NCI-H1092 (cell line): ENCODE measurements at regions not wholly inside any gene's neighbourhood (a gene's known extent, or its start where the extent isn't known, plus 50 kb on each side); places are given as distances from the start of the nearest gene placed in this dataset.
"Not testable (repeated sequence)": the region's sequence is repeated elsewhere in the genome, so short reads cannot be mapped to it uniquely, and the experiment has no call there.

Experiments
- DNase-seq: peaks from one replicate; lab custom pipeline; 2025; lab: John Stamatoyannopoulos, UW

DNA sequence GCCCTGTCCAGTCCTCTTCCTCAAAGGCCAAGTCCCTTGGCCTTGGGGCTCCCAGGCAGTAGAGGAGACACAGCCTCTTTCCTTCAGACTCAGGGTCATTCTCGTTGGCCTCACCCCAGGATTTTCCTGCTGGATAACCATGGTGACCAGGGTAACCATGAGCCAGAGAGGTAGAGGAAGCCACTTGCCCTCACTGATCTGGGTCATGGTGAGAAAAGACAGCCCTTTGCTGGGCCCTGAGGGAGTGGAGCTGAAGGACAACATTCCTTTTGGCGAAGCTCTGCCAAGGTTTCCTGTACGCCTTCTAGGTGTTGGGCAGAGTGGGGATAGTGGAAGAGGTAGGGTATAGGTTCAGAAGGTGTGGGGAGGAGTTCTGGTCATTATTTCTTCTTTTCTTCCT lies 53.1 kb upstream of the WNT4 start:
- DNase-seq, result no peak

DNA sequence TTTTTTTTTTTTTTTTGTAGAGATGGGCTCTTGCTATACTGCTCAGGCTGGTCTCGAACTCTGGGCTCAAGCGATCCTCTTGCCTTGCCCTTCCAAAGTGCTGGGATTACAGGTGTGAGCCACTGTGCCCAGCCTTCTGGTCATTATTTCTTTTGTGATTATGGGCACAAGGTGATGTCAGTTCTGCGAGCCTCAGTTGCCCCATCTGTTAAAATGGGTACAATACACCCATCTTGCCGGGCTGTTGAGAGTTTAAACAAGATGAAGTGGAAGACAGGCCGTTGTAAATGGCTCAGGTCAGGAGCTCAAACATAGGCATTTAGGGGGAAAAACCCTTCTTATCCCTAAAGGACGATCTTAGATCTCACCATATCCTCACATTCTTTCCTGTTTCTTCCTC lies 53.7 kb upstream of the WNT4 start:
- DNase-seq, result no peak

GRCh38 chr1:22197644-22198043 lies 54.7 kb upstream of the WNT4 start:
- no peak for DNase-seq

DNA sequence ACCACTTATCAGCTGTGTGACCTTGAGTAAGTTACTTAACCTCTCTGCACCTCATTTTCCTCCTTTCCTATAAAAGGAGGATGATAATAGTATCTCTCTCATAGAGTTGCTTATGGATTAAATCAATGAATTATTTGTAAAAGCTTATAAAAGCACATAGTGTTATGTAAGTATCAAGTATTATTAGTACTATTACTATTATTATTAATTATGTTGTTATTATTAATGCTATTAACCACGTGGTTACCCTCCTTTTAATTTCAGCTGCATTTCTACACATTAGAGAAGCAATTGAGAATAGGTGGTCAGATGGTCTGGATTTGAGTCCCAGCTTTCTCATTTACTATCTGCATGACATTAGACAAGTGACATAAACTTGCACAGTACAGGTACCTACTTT lies 58.1 kb upstream of the WNT4 start:
- no peak for DNase-seq

- DNase-seq, result no peak
Measured at GRCh38 chr1:22203335-22203734, 60.4 kb upstream of the WNT4 start.

DNA sequence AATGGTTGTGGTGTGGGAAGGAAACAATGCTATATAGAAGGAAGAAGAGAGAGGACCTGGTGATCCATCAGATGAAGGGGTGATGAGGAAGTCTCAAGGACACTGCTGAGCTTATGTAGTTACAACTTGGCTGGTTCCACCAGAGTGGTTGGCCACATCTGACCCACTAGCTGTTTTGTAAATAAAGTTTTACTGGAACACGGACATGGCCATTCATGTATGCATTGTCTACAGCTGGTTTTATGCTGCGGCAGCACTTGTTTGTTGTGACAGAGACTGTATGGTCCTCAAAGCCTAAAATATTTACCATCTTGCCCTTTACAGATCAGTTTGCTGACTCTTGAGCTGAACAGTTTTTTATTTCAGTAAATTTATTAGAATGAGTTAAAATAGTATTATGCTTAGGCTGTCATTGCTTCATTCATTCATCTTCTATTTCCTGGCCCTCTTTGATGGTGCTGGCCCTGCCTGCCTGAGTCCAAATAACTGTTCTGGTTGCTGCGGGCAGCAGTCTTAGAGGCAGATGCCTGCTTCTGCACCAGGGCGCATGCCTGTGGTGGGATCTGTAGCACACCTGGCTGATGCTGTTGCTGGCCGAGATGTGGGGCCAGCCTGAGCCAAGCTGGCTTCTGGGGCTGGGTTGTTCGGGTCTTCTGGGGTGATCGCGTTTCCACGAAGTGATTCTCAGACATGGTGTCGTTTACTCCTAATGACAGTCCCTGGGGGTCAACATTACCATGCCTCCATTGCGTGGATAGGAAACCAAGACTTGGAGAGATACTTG lies 61.4 kb upstream of the WNT4 start:
- no peak for DNase-seq

GRCh38 chr1:22204989-22205913 lies 62.4 kb upstream of the WNT4 start:
- DNase-seq, result peak; percentile 39

DNA sequence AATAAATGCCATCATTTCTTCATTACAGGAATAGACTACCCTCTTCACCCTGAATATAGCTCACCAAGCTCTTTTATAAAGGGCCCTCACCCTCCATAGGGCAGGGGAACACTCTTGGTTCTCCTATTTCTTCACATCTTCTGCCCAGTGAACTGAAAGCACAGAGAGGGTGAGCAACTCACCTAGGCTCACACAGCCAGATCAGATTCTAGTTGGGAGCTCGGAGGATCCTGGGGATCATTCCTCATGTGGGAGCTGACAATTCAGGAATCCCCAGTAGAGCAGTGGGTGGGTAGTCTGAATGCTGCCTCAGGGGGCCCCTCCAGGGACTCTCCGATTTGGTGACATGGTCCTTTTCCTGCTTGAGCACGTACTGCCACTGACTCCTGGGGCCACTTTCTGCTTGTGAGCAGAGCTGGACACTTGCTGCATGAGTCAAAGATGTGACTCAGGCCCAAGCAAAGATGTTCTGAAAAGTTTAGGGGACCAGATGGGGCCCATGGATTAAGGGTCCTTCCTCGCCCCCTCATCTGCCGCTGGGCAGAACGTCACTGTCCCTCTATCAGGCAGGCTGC lies 63.7 kb upstream of the WNT4 start:
- DNase-seq, result no peak

DNA sequence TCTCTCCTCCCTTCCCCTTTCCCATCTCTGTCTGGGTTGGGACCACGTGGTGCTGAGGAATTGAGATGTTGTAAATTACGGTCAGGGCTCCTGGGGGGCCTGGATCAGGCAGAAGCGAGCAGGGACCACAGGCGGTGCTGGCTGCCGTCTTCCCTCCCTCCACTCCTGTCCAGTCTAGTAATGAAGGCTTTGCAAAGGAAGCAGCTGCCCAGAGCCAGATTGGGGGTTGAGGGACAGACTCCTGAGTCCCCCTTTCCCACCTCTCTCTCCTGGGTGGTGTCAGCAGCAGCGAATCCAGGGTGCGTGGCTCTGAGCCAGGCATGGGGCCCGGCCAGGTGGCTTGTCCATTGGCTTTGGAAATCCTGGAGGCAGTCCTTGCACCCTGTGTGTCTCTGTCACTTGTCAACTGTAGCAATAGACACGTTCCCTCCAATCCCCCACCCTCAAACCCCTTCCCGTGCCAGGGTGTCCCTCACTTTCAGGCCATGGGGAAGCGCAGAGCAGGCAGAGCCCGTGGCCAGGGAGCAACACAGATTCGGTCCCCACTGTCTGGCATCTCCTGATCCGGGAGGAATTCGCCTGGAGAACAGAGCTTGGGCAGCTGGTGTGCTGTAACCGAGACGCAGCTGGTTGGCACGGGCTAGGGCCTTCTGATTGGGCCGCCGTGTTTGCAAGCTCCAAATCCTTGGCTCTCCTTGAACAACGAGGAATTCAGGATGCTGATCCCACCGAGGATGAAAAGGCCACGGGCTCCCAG lies 64.8 kb upstream of the WNT4 start:
- DNase-seq, result peak; percentile 80

DNA sequence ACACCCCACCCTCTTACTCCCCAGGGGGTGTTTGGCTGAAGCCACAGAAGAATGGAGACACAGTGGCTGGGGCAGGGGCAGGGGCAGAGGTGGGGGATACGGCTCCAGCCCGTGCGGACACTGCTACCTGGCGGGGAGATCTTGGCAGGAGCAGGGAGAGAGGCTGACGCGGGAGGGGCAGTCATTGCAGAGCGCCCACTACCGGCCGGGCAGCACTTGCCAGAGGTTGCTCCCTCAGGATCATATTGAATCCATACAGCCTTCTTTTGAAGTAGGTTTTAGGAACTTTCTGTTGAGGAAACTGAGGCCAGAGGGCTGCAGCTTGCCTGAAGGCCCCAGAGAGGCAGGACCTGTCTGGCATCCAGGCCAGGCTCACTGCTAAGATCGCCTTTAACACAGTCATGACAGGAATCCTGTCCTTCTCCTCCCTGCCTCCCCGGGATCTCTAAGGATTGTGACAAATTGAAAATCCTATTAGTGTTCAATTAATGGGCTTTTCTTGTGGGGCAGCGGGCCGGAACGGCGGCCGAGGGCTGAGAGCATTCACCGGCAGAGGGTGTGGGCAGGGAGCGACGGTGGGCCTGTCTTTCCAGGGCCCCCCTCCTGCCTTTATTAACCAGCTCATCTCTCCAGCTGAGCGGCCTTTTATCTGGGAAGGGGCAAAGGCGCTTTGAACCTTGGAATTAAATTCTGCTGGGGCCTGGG lies 65.5 kb upstream of the WNT4 start:
- no peak for DNase-seq

- no peak for DNase-seq
Measured at GRCh38 chr1:22208973-22209378, 66.1 kb upstream of the WNT4 start.

- DNase-seq, result no peak
Measured at GRCh38 chr1:22210176-22210575, 67.3 kb upstream of the WNT4 start.

DNA sequence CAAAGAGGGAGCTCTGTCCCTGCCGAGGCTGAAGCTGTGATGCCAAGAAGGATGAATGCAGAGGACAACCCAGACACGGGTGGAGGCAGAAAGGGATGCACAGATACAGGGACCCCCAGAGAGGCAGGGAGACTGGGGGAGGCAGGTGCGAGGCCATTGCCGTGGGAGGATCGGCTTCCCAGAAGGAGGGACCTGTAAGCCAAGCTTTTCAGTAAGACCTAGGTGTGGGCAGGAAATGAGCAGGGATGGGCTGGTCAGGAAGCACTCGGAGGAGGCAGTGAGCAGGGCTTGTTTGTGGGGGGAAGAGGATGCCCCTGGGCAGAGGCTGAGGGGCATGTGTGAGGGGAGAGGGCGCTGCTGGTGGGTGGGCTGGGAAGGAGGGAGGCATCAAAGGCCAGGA lies 67.7 kb upstream of the WNT4 start:
- no peak for DNase-seq

GRCh38 chr1:22211459-22211858 lies 68.6 kb upstream of the WNT4 start:
- DNase-seq, result not testable (repeated sequence)

GRCh38 chr1:22212400-22213233 lies 69.7 kb upstream of the WNT4 start:
- DNase-seq, result no peak

- DNase-seq, result no peak
Measured at GRCh38 chr1:22216210-22216883, 73.5 kb upstream of the WNT4 start.

DNA sequence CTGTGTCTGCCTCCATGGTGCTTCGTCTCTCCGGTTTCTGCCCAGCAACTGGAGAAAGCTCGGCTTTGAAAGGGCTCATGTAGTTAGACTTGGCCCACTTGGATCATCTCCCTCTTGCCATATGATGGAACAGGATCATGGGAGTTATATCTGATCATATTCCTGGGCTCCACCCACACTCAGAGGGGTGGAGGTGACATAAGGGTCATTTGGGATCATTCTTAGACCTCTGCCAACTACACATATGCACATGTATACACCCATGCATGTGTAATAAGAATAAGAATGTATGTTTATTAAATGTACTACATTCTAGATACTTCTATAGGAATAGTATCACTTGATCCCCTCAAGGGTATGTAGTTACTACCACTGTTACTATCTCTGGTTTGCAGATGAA lies 74.1 kb upstream of the WNT4 start:
- no peak for DNase-seq

GRCh38 chr1:22217811-22218460 lies 75.0 kb upstream of the WNT4 start:
- no peak for DNase-seq

DNA sequence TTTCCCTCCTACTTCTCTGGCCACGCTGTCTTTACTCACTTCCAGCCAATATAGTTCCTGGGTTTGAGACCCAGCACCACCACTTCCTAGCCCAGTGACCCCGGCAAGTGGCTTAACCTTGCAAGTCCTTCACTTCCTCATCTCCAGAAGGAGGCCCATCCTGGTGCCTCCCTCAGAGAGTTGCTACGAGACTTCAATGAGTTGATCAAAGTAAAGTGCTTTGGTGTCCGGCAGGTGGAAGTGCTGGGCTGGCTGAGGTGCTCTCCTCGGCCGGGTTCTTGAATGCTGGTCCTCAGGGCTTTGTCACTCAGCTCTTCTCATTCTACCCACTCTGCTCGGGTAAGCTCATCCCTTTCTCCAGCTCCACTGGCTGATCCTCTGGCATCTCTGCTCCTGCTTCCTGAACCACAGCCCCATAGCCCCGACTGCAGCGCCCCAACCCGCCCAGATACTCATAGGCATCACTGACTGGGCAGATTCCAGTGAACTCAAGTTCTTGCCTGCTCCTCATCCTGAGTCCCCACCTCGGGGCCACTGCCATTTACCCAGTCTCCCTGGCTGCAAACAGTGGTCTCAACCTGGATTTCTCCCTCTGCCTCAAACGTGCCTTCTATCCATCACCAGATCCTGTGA lies 75.8 kb upstream of the WNT4 start:
- no peak for DNase-seq
